ENCODE measurements at regions not wholly inside any gene's neighbourhood (a gene's known extent, or its start where the extent isn't known, plus 50 kb on each side); places are given as distances from the start of the nearest gene placed in this dataset.

- no peak for DNase-seq (ENCODE audit: low read depth in 3 of 3)
Measured at GRCh38 chr5:88144219-88145001, 124.2 kb downstream of the TMEM161B start.

- DNase-seq (ENCODE audit: low read depth in 3 of 3), result no peak
Measured at GRCh38 chr5:88143693-88144218, 124.9 kb downstream of the TMEM161B start.

- no peak for DNase-seq (ENCODE audit: low read depth in 3 of 3)
Measured at GRCh38 chr5:88142886-88143692, 125.6 kb downstream of the TMEM161B start.

- no peak for DNase-seq (ENCODE audit: low read depth in 3 of 3)
Measured at GRCh38 chr5:88142636-88142885, 126.1 kb downstream of the TMEM161B start.

GRCh38 chr5:88140856-88141752 is 127.5 kb downstream of the TMEM161B start:
- peak; percentile 66 to 80 (median 73) for DNase-seq (ENCODE audit: low read depth in 3 of 3)

GRCh38 chr5:88140396-88140855 is 128.2 kb downstream of the TMEM161B start:
- no peak for DNase-seq (ENCODE audit: low read depth in 3 of 3)

- no peak for DNase-seq (ENCODE audit: low read depth in 3 of 3)
Measured at GRCh38 chr5:88130211-88130815, 138.3 kb downstream of the TMEM161B start.

- DNase-seq (ENCODE audit: low read depth in 3 of 3), result no peak
Measured at GRCh38 chr5:88128813-88129212, 139.8 kb downstream of the TMEM161B start.

GRCh38 chr5:88119535-88120125 is 149.0 kb downstream of the TMEM161B start:
- DNase-seq (ENCODE audit: low read depth in 3 of 3), result no peak

- no peak for DNase-seq (ENCODE audit: low read depth in 3 of 3)
Measured at GRCh38 chr5:88118179-88118578, 150.5 kb downstream of the TMEM161B start.

- no peak for DNase-seq (ENCODE audit: low read depth in 3 of 3)
Measured at GRCh38 chr5:88117546-88117945, 151.1 kb downstream of the TMEM161B start.

GRCh38 chr5:88116396-88116795 is 152.2 kb downstream of the TMEM161B start:
- no peak for DNase-seq (ENCODE audit: low read depth in 3 of 3)

- DNase-seq (ENCODE audit: low read depth in 3 of 3), result no peak
Measured at GRCh38 chr5:88115211-88115610, 153.4 kb downstream of the TMEM161B start.

- DNase-seq (ENCODE audit: low read depth in 3 of 3), result no peak
Measured at GRCh38 chr5:88113429-88113828, 155.2 kb downstream of the TMEM161B start.

- no peak for DNase-seq (ENCODE audit: low read depth in 3 of 3)
Measured at GRCh38 chr5:88109818-88110217, 158.8 kb downstream of the TMEM161B start.

GRCh38 chr5:88108490-88109279 is 160.0 kb downstream of the TMEM161B start:
- DNase-seq (ENCODE audit: low read depth in 3 of 3), result no peak

GRCh38 chr5:88094906-88095496 is 173.6 kb downstream of the TMEM161B start:
- DNase-seq (ENCODE audit: low read depth in 3 of 3), result no peak

GRCh38 chr5:88094403-88094802 is 174.2 kb downstream of the TMEM161B start:
- no peak for DNase-seq (ENCODE audit: low read depth in 3 of 3)

- no peak for DNase-seq (ENCODE audit: low read depth in 3 of 3)
Measured at GRCh38 chr5:88093765-88094164, 174.9 kb downstream of the TMEM161B start.

Data from stimulated activated CD4-positive, alpha-beta T cell treated with anti-CD3 and anti-CD28 coated beads, TNF-alpha, amount 100 ng/mL, for 48 hours (primary cell).